GM18951 (cell line): ENCODE measurements at regions not wholly inside any gene's neighbourhood (a gene's known extent, or its start where the extent isn't known, plus 50 kb on each side); places are given as distances from the start of the nearest gene placed in this dataset.

Source experiments
- POLR2A ChIP-seq: IDR thresholded peaks from 4 replicates; pipeline ENCODE4 v1.6.1; 2011; ENCODE audit warnings: mild to moderate bottlenecking; ENCODE audit not compliant: insufficient read length, insufficient read depth; ENCODE audit errors: extremely low read depth
- in situ Hi-C: fragments of 300-500 bp; cut with MboI; formaldehyde crosslinking; loops from one replicate; pipeline ENCODE4 v1.12.0; 2022; ENCODE audit warnings: low sequenced_read_pairs, mixed read lengths, inconsistent platforms; ENCODE audit not compliant: unreplicated experiment

GRCh38 chr7:155380976-155381851, 76.7 kb upstream of the EN2 start:
- TF ChIP-seq POLR2A = no peak
- in situ Hi-C loops = loop anchor here (25.0 kb wide), 2 partner anchors 131 to 356 kb away; no protein-coding TSS in a partner anchor

- in situ Hi-C loops = loop anchor here (25.0 kb wide), 2 partner anchors 130 to 355 kb away; no protein-coding TSS in a partner anchor
- TF ChIP-seq POLR2A = no peak
Measured at GRCh38 chr7:155381852-155382801, 75.8 kb upstream of the EN2 start.

- no peak for TF ChIP-seq POLR2A
- in situ Hi-C loops = loop anchor here (25.0 kb wide), 2 partner anchors 130 to 355 kb away; no protein-coding TSS in a partner anchor
Measured at GRCh38 chr7:155382802-155383171, 75.1 kb upstream of the EN2 start.

- TF ChIP-seq POLR2A = no peak
Measured at GRCh38 chr7:155383756-155384491, 74.0 kb upstream of the EN2 start.

GRCh38 chr7:155384751-155385150, 73.2 kb upstream of the EN2 start:
- in situ Hi-C loops = loop anchor here (25.0 kb wide), 2 partner anchors 128 to 353 kb away; no protein-coding TSS in a partner anchor

More at GRCh38 chr7:155383756-155384491, 74.0 kb upstream of the EN2 start:
- in situ Hi-C loops = loop anchor here (25.0 kb wide), 2 partner anchors 128 to 353 kb away; no protein-coding TSS in a partner anchor

DNA sequence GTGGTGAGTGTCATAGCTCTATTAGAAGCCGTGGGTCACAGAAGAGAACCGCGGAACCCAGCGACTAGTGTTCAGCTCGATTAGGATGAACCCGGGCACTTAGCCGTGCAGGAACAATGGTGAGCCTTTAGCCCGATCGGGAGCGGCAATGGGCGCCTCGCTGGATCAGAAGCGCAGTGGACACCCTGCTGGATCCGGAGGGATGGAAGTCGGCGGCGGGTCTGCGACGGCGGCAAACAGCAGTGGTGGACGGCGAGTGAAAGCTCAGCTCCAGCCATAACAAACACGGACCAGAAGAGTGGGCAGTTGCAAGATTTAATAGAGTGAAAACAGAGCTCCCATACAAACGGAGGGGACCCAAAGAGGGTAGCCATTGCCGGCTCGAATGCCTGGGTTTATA, 72.7 kb upstream of the EN2 start:
- in situ Hi-C loops = loop anchor here (25.0 kb wide), 2 partner anchors 127 to 352 kb away; no protein-coding TSS in a partner anchor

More at GRCh38 chr7:155384751-155385150, 73.2 kb upstream of the EN2 start:
- TF ChIP-seq POLR2A = no peak

DNA sequence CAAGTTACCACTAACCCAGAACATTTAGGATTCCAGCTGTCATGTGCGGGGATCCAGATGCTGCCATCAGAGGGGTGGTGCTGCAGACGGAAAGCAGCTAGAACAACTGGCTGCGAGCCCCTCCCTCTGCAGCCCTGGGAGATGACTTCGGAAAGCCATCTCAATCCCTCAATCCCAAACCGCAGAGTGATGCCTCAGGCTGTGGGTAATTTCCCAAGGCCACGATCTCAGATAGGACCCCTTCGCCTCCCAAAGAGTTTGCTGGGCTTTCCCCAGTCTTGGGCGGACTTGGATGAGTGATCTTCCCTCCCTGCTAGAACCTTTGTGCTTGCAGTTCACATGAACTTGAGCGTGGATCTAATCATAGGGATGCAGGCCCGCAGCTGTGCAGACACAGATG, 71.3 kb upstream of the EN2 start:
- in situ Hi-C loops = loop anchor here (25.0 kb wide), 2 partner anchors 126 to 351 kb away; no protein-coding TSS in a partner anchor
- no peak for TF ChIP-seq POLR2A

DNA sequence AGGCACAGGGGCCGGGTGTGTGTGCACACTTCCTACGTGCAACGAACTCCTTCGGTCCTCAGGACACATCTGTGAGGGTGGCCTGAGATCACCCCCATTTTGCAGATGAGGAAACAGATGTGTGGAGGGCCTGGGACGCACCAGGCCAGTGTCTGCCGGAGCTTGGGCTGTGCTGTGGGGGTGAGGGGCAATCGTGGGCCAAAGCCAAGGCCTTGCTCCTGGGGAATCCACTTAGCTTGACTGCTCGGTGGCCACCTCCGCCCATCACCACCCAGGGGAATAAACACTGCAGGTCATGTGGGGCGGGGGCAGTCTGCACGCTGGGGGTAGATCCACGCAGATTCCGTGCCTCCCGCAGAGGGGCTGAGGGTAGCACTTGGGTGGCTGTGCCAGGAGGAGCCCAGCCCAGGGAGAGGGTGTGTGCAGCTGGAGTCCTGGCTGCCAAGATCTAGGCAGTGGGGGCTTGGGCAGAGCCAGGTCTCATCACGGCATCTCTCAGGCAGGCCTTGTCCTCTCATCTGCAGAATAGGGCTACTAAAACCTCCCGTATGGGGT, 70.8 kb upstream of the EN2 start:
- no peak for TF ChIP-seq POLR2A

GRCh38 chr7:155388561-155388960, 69.4 kb upstream of the EN2 start:
- in situ Hi-C loops = loop anchor here (25.0 kb wide), 2 partner anchors 124 to 349 kb away; no protein-coding TSS in a partner anchor
- TF ChIP-seq POLR2A = no peak

More for the DNA sequence above, 70.8 kb upstream of the EN2 start:
- in situ Hi-C loops = loop anchor here (25.0 kb wide), 2 partner anchors 125 to 350 kb away; no protein-coding TSS in a partner anchor

- in situ Hi-C loops = loop anchor here (25.0 kb wide), 2 partner anchors 121 to 346 kb away; no protein-coding TSS in a partner anchor
- no peak for TF ChIP-seq POLR2A
Measured at GRCh38 chr7:155391414-155391813, 66.5 kb upstream of the EN2 start.

- TF ChIP-seq POLR2A = no peak
- in situ Hi-C loops = loop anchor here (25.0 kb wide), 2 partner anchors 119 to 344 kb away; no protein-coding TSS in a partner anchor
Measured at GRCh38 chr7:155392726-155393570, 65.0 kb upstream of the EN2 start.
